ENCODE measurements at regions not wholly inside any gene's neighbourhood (a gene's known extent, or its start where the extent isn't known, plus 50 kb on each side); places are given as distances from the start of the nearest gene placed in this dataset.

DNA sequence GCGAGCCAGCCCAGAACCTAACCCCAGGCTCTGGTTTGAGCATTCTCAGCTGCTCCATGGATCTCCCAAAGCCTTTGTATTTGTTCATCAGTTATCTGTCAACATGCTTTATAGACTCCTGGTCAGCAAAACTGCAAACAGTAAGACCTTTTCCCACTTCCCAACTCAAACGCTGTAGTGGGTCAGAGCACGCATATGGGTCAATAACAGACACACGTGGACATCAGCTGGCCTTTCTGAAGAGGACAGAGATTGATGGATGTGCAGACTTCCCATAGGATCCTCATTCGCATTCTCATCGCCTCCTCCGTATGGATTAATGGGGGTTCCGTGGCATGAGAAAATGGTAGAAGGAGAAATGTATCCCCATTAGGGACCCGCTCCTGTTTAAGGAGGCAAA lies 508.1 kb downstream of the EIPR1 start:
- no CpG with 5 or more reads among the region's 9 CpGs for WGBS, 2 experiments (ENCODE audit: extremely low coverage in 2 of 2, insufficient read length in 1 of 2)

More for the DNA sequence above, 508.1 kb downstream of the EIPR1 start:
- Histone ChIP-seq H4K8ac (ENCODE audit: low read depth in 2 of 2, low read length in 2 of 2) (no peak overlapping the region), H3K9ac (ENCODE audit: low read depth, low read length) (no peak overlapping the region), H3K9me1 (ENCODE audit: insufficient read depth, low read length) (no peaks in the 10 kb centered on the region), H3K9me3 (ENCODE audit: control insufficient read depth, insufficient read depth, low read length) (peaks cover 45% of the 10 kb centered on the region), H3K14ac (replicated peaks; ENCODE audit: low read depth, low read length) (no peak overlapping the region), H3K36me3 (ENCODE audit: control insufficient read depth, insufficient read depth, low read length) (no peaks in the 10 kb centered on the region), H2AK5ac (ENCODE audit: low read depth, low read length) (no peak overlapping the region), H3K27me3 (ENCODE audit: control insufficient read depth, insufficient read depth, low read length) (no peaks in the 10 kb centered on the region), H2BK15ac (ENCODE audit: low read depth, low read length) (no peak overlapping the region), H2BK20ac (ENCODE audit: low read depth, low read length) (no peak overlapping the region), H3K23ac (ENCODE audit: low read depth, low read length) (no peak overlapping the region), H4K5ac (ENCODE audit: low read depth, low read length) (no peak overlapping the region), H3K4me3 (ENCODE audit: insufficient read depth, low read depth, low read length) (no peak overlapping the region), H2BK5ac (ENCODE audit: low read depth, low read length, poor library complexity, severe bottlenecking) (no peak overlapping the region), H2AK9ac (replicated peaks; ENCODE audit: low read depth, low read length, poor library complexity) (no peak overlapping the region), H3K18ac (ENCODE audit: low read depth, low read length) (no peak overlapping the region), H3K79me1 (ENCODE audit: low read depth in 1 of 2, low read length in 2 of 2) (no peaks in the 10 kb centered on the region), H4K20me1 (ENCODE audit: insufficient read depth, low read length) (no peaks in the 10 kb centered on the region), H3K4me2 (ENCODE audit: low read depth, low read length) (no peak overlapping the region), H3K56ac (ENCODE audit: extremely low read depth, insufficient read depth, low read length) (no peak overlapping the region), H3K4me1 (ENCODE audit: control insufficient read depth, insufficient read depth, low read length) (no peaks in the 10 kb centered on the region), H2BK120ac (ENCODE audit: low read depth, low read length) (no peak overlapping the region), H3K27ac (ENCODE audit: insufficient read depth, low read length) (no peak overlapping the region), H2AFZ (replicated peaks; ENCODE audit: low read length, poor library complexity) (no peak overlapping the region), H3K4ac (ENCODE audit: low read depth, low read length) (no peak overlapping the region), H4K91ac (ENCODE audit: insufficient read depth, low read depth, low read length) (no peak overlapping the region)
- ChIA-PET POLR2A (ENCODE audit: unreplicated experiment) (no interaction called here), CTCF (no interaction called here)
- no peak for TF ChIP-seq CHD1 (IDR thresholded peaks at IDR 0.05; ENCODE audit: low read depth, low read length)
- no peak for TF ChIP-seq FOS (IDR thresholded peaks at IDR 0.05; ENCODE audit: low read depth, low read length)
- no peak for TF ChIP-seq POLR2A (IDR thresholded peaks at IDR 0.05; ENCODE audit: low read depth, low read length)
- dilution Hi-C loops (cut with HindIII; ENCODE audit: low sequenced_read_pairs, unreplicated experiment): no loop called here
- intact Hi-C loops (cut with micrococcal nuclease): no loop called here
- ATAC-seq (ENCODE audit: low read depth) (no peak), DNase-seq (no peak)
- no TSS peak for BruUV-seq (replicated peaks)
- in situ Hi-C loops (cut with MboI; ENCODE audit: low sequenced_read_pairs): no loop called here
